BLaER1 (cell line): ENCODE measurements at regions not wholly inside any gene's neighbourhood (a gene's known extent, or its start where the extent isn't known, plus 50 kb on each side); places are given as distances from the start of the nearest gene placed in this dataset.

Experiments
- H3K27ac ChIP-seq: shearing (Covaris generic); formaldehyde crosslinking; 2 replicates; pipeline ENCODE4 v1.8.1; 2022
- H3K27me3 ChIP-seq: shearing (Covaris generic); formaldehyde crosslinking; 2 replicates; pipeline ENCODE4 v1.8.1; 2022
- H3K36me3 ChIP-seq: shearing (Covaris generic); formaldehyde crosslinking; 2 replicates; pipeline ENCODE4 v1.8.1; 2022
- H3K4me1 ChIP-seq: shearing (Covaris generic); formaldehyde crosslinking; 2 replicates; pipeline ENCODE4 v1.8.1; 2022
- H3K4me2 ChIP-seq: shearing (Covaris generic); formaldehyde crosslinking; 2 replicates; pipeline ENCODE4 v1.8.1; 2022
- H3K4me3 ChIP-seq: shearing (Covaris generic); formaldehyde crosslinking; 2 replicates; pipeline ENCODE4 v1.8.1; 2022
- H3K9ac ChIP-seq: shearing (Covaris generic); formaldehyde crosslinking; 2 replicates; pipeline ENCODE4 v1.8.1; 2022
- H3K9me3 ChIP-seq: shearing (Covaris generic); formaldehyde crosslinking; 2 replicates; pipeline ENCODE4 v1.8.1; 2022
- H4K20me1 ChIP-seq: shearing (Covaris generic); formaldehyde crosslinking; 2 replicates; pipeline ENCODE4 v1.8.1; 2022
- Cebpa-rat ChIP-seq: shearing (Covaris generic); IDR thresholded peaks from 2 replicates; pipeline ENCODE4 v1.8.1; 2022

DNA sequence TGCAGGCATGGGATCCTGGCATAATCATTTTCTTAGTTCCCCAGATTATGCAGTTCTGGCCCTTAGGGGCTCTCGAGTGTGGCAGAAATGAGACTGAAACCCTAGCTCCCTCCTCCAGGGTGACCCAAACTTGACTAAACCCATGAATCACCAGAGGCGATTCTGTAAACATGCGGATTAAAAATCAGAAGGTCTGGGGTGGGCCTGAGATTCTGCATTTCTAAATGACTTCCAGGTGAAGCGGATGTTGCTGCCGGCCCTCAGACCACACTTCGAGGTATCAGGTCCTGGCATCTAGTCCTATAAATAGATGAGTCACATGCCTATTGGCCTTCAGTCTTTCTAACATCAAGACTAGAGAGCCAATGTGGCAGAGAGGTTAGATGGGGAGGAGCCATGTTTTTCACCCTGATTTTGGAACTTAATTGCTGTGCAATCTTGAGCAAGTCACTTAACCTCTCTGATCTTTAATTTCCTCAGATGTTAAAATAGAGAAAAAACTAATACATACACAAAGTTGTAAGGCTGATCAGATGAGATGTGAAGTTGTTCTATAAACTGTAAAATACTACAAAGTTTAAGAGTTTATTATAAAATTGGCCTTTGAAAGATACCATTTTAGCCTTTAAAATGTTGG lies 431.2 kb downstream of the FOXO1 start:
- Histone ChIP-seq H3K4me2 (no peak overlapping the region), H3K4me3 (no peak overlapping the region), H3K36me3 (no peaks in the 10 kb centered on the region), H3K9ac (no peak overlapping the region), H4K20me1 (no peaks in the 10 kb centered on the region), H3K27me3 (no peaks in the 10 kb centered on the region), H3K27ac (no peak overlapping the region), H3K4me1 (0 out of 2 replicates have a peak, but pooled peaks cover 10% of the 10 kb centered on the region), H3K9me3 (peaks cover 3% of the 10 kb centered on the region)
- no peak for TF ChIP-seq Cebpa-rat

DNA sequence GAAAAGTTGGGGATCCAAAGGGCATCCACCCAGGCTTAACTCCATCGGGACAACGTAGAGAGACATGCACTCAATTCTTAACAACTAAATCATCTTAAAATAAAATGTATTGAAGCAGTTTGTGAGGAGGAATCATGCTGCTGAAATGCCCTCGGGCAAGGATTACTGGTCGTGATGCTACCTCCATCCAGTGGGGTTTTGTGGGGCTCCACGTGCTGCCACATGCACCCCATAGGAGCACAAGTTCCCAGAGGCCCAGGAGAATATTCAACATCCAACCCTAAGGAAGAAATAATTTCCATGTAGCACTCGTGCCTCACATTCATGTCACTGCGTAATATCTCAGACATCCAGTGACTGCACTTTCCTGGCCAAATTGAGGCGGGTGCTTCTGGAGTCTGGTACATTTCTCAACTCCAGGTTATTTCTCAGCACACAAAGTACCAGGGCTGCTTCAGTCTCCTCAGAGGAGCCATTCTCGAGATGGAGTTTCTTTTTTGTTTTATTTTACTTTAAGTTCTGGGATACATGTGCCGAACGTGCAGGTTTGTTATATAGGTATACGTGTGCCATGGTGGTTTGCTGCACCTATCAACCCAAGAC lies 429.8 kb downstream of the FOXO1 start:
- H3K9ac ChIP-seq = no peak overlapping the region
- no peak overlapping the region for H3K4me3 ChIP-seq
- H3K4me2 ChIP-seq = no peak overlapping the region
- no peaks in the 10 kb centered on the region for H3K4me1 ChIP-seq
- H3K36me3 ChIP-seq = no peaks in the 10 kb centered on the region
- no peak overlapping the region for H3K27ac ChIP-seq
- no peaks in the 10 kb centered on the region for H3K27me3 ChIP-seq
- H4K20me1 ChIP-seq = no peaks in the 10 kb centered on the region
- H3K9me3 ChIP-seq = peaks cover 3% of the 10 kb centered on the region
- no peak for TF ChIP-seq Cebpa-rat

- H3K36me3 ChIP-seq = no peaks in the 10 kb centered on the region
- H4K20me1 ChIP-seq = no peaks in the 10 kb centered on the region
- H3K9ac ChIP-seq = no peak overlapping the region
- no peaks in the 10 kb centered on the region for H3K27me3 ChIP-seq
- H3K4me3 ChIP-seq = no peak overlapping the region
- H3K4me2 ChIP-seq = no peak overlapping the region
- H3K4me1 ChIP-seq = no peaks in the 10 kb centered on the region
- TF ChIP-seq Cebpa-rat = no peak
- peaks cover 3% of the 10 kb centered on the region for H3K9me3 ChIP-seq
- no peak overlapping the region for H3K27ac ChIP-seq
Measured at GRCh38 chr13:40238761-40239160, 427.7 kb downstream of the FOXO1 start.

- H3K4me1 ChIP-seq = no peaks in the 10 kb centered on the region
- peaks cover 3% of the 10 kb centered on the region for H3K9me3 ChIP-seq
- H3K4me2 ChIP-seq = no peak overlapping the region
- H3K27me3 ChIP-seq = no peaks in the 10 kb centered on the region
- H3K36me3 ChIP-seq = no peaks in the 10 kb centered on the region
- no peak for TF ChIP-seq Cebpa-rat
- H4K20me1 ChIP-seq = no peaks in the 10 kb centered on the region
- H3K9ac ChIP-seq = no peak overlapping the region
- no peak overlapping the region for H3K4me3 ChIP-seq
- no peak overlapping the region for H3K27ac ChIP-seq
Measured at GRCh38 chr13:40240293-40240692, 426.1 kb downstream of the FOXO1 start.

- TF ChIP-seq Cebpa-rat = no peak
- Histone ChIP-seq H4K20me1 (no peaks in the 10 kb centered on the region), H3K4me1 (no peaks in the 10 kb centered on the region), H3K4me2 (no peak overlapping the region), H3K4me3 (no peak overlapping the region), H3K27me3 (no peaks in the 10 kb centered on the region), H3K27ac (no peak overlapping the region), H3K9me3 (peaks cover 3% of the 10 kb centered on the region; the same call in 1 of the 2 replicates), H3K9ac (no peak overlapping the region), H3K36me3 (no peaks in the 10 kb centered on the region)
Measured at GRCh38 chr13:40241125-40241798, 425.2 kb downstream of the FOXO1 start.

GRCh38 chr13:40243047-40243446 lies 423.4 kb downstream of the FOXO1 start:
- TF ChIP-seq Cebpa-rat = no peak
- H4K20me1 ChIP-seq = no peaks in the 10 kb centered on the region
- no peaks in the 10 kb centered on the region for H3K4me1 ChIP-seq
- H3K36me3 ChIP-seq = no peaks in the 10 kb centered on the region
- no peak overlapping the region for H3K27ac ChIP-seq
- no peaks in the 10 kb centered on the region for H3K27me3 ChIP-seq
- no peak overlapping the region for H3K4me3 ChIP-seq
- H3K9ac ChIP-seq = no peak overlapping the region
- H3K4me2 ChIP-seq = no peak overlapping the region
- H3K9me3 ChIP-seq = no peaks in the 10 kb centered on the region

GRCh38 chr13:40243982-40244381 lies 422.5 kb downstream of the FOXO1 start:
- H3K9ac ChIP-seq = no peak overlapping the region
- H3K27ac ChIP-seq = no peak overlapping the region
- H3K9me3 ChIP-seq = no peaks in the 10 kb centered on the region
- no peak overlapping the region for H3K4me3 ChIP-seq
- no peaks in the 10 kb centered on the region for H3K27me3 ChIP-seq
- no peak for TF ChIP-seq Cebpa-rat
- H3K36me3 ChIP-seq = no peaks in the 10 kb centered on the region
- no peak overlapping the region for H3K4me2 ChIP-seq
- no peaks in the 10 kb centered on the region for H3K4me1 ChIP-seq
- no peaks in the 10 kb centered on the region for H4K20me1 ChIP-seq

DNA sequence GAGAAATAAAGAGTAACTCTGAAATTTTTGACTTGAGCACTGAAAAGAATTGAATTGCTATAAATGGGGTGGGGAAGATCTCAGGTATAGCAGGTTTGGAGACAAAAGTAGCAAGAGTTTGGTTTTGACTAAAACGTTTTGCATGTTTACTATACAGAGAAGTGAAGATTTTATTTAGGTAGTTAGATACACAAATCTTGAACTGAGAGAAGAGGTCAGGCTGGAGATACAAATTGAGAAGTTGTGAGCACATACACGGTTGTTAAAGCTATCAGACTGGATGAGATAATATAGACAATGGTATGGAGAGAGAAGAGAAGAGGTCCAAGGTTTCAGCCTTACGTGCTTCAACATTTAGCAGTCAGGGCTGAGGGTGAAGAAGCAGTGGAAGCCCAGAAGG lies 420.9 kb downstream of the FOXO1 start:
- no peak overlapping the region for H3K4me2 ChIP-seq
- no peak overlapping the region for H3K4me3 ChIP-seq
- H3K27ac ChIP-seq = no peak overlapping the region
- H4K20me1 ChIP-seq = no peaks in the 10 kb centered on the region
- H3K36me3 ChIP-seq = no peaks in the 10 kb centered on the region
- H3K27me3 ChIP-seq = no peaks in the 10 kb centered on the region
- no peaks in the 10 kb centered on the region for H3K4me1 ChIP-seq
- 0 out of 2 replicates have a peak, but pooled peaks cover 3% of the 10 kb centered on the region for H3K9me3 ChIP-seq
- no peak for TF ChIP-seq Cebpa-rat
- no peak overlapping the region for H3K9ac ChIP-seq

- H3K36me3 ChIP-seq = no peaks in the 10 kb centered on the region
- 0 out of 2 replicates have a peak, but pooled peaks cover 3% of the 10 kb centered on the region for H3K9me3 ChIP-seq
- no peak overlapping the region for H3K4me3 ChIP-seq
- no peak for TF ChIP-seq Cebpa-rat
- no peaks in the 10 kb centered on the region for H3K27me3 ChIP-seq
- no peaks in the 10 kb centered on the region for H3K4me1 ChIP-seq
- no peaks in the 10 kb centered on the region for H4K20me1 ChIP-seq
- no peak overlapping the region for H3K27ac ChIP-seq
- H3K4me2 ChIP-seq = no peak overlapping the region
- H3K9ac ChIP-seq = no peak overlapping the region
Measured at GRCh38 chr13:40247845-40248244, 418.6 kb downstream of the FOXO1 start.

GRCh38 chr13:40251343-40252032 lies 415.0 kb downstream of the FOXO1 start:
- Histone ChIP-seq H3K9me3 (0 out of 2 replicates have a peak, but pooled peaks cover 3% of the 10 kb centered on the region), H3K9ac (no peak overlapping the region), H3K4me3 (no peak overlapping the region), H3K4me2 (no peak overlapping the region), H4K20me1 (no peaks in the 10 kb centered on the region), H3K27ac (no peak overlapping the region), H3K4me1 (peaks cover 14% of the 10 kb centered on the region), H3K36me3 (no peaks in the 10 kb centered on the region), H3K27me3 (no peaks in the 10 kb centered on the region)
- TF ChIP-seq Cebpa-rat = no peak
